HG03457 (cell line): ENCODE measurements at regions not wholly inside any gene's neighbourhood (a gene's known extent, or its start where the extent isn't known, plus 50 kb on each side); places are given as distances from the start of the nearest gene placed in this dataset.
"Not testable (repeated sequence)": the region's sequence is repeated elsewhere in the genome, so short reads cannot be mapped to it uniquely, and the experiment has no call there.

Experiments used
- ATAC-seq: cut with Tn5 transposase; IDR thresholded peaks from one replicate; pipeline ENCODE4 v1.9.1; 2021; ENCODE audit warnings: moderate number of reproducible peaks; ENCODE audit not compliant: unreplicated experiment

- not testable (repeated sequence) for ATAC-seq
Measured at GRCh38 chr3:103297502-103297901, 862.7 kb downstream of the ZPLD1 start.

GRCh38 chr3:103306104-103306503 lies 871.3 kb downstream of the ZPLD1 start:
- ATAC-seq, result no peak

- no peak for ATAC-seq
Measured at GRCh38 chr3:103308921-103309320, 874.1 kb downstream of the ZPLD1 start.

- no peak for ATAC-seq
Measured at GRCh38 chr3:103319912-103320311, 885.1 kb downstream of the ZPLD1 start.

GRCh38 chr3:103337179-103337845 lies 902.5 kb downstream of the ZPLD1 start:
- no peak for ATAC-seq

- no peak for ATAC-seq
Measured at GRCh38 chr3:103341078-103341606, 906.3 kb downstream of the ZPLD1 start.

GRCh38 chr3:103342205-103342731 lies 907.5 kb downstream of the ZPLD1 start:
- no peak for ATAC-seq

- no peak for ATAC-seq
Measured at GRCh38 chr3:103349760-103350159, 914.9 kb downstream of the ZPLD1 start.

GRCh38 chr3:103365467-103365866 lies 930.7 kb downstream of the ZPLD1 start:
- no peak for ATAC-seq

GRCh38 chr3:103367481-103367880 lies 932.7 kb downstream of the ZPLD1 start:
- ATAC-seq, result no peak

GRCh38 chr3:103371411-103371810 lies 936.6 kb downstream of the ZPLD1 start:
- ATAC-seq, result no peak

GRCh38 chr3:103372031-103372430 lies 937.2 kb downstream of the ZPLD1 start:
- ATAC-seq, result no peak

GRCh38 chr3:103380391-103380790 lies 945.6 kb downstream of the ZPLD1 start:
- no peak for ATAC-seq

GRCh38 chr3:103381296-103382079 lies 946.7 kb downstream of the ZPLD1 start:
- ATAC-seq, result no peak

- ATAC-seq, result no peak
Measured at GRCh38 chr3:103385961-103386656, 951.3 kb downstream of the ZPLD1 start.

GRCh38 chr3:103388214-103388613 lies 953.4 kb downstream of the ZPLD1 start:
- ATAC-seq, result no peak

GRCh38 chr3:103389356-103389755 lies 954.5 kb downstream of the ZPLD1 start:
- ATAC-seq, result no peak

- ATAC-seq, result no peak
Measured at GRCh38 chr3:103393395-103394186, 958.8 kb downstream of the ZPLD1 start.

GRCh38 chr3:103403191-103403590 lies 968.4 kb downstream of the ZPLD1 start:
- ATAC-seq, result no peak

- no peak for ATAC-seq
Measured at GRCh38 chr3:103406320-103406850, 971.6 kb downstream of the ZPLD1 start.
